Anterior cingulate cortex (tissue), 58 donors: ENCODE measurements at regions not wholly inside any gene's neighbourhood (a gene's known extent, or its start where the extent isn't known, plus 50 kb on each side); places are given as distances from the start of the nearest gene placed in this dataset.
"Not testable (repeated sequence)": the region's sequence is repeated elsewhere in the genome, so short reads cannot be mapped to it uniquely, and the experiment has no call there.

Experiments used
- DNase-seq, 58 donors: peaks; one replicate each; lab custom pipeline; 2025; lab: John Stamatoyannopoulos, UW

- DNase-seq, result no peak
These were observed 76.5 kb downstream of the SLC2A10 start for GRCh38 chr20:46785958-46786357.

- no peak for DNase-seq
These were observed 77.1 kb downstream of the SLC2A10 start for GRCh38 chr20:46786566-46786965.

- DNase-seq, result peak in 1 of 58 donors; percentile 24
These were observed 78.7 kb downstream of the SLC2A10 start for GRCh38 chr20:46787991-46788762.

- DNase-seq, result not testable (repeated sequence)
These were observed 79.3 kb downstream of the SLC2A10 start for GRCh38 chr20:46788763-46789091.

GRCh38 chr20:46789339-46790028 is 80.0 kb downstream of the SLC2A10 start:
- DNase-seq, result no peak

- no peak for DNase-seq
These were observed 82.4 kb downstream of the SLC2A10 start for GRCh38 chr20:46791722-46792416.

- DNase-seq, result no peak
These were observed 87.8 kb downstream of the SLC2A10 start for GRCh38 chr20:46797206-46797605.

- peak in 1 of 58 donors; percentile 22 for DNase-seq
These were observed 89.0 kb downstream of the SLC2A10 start for GRCh38 chr20:46798430-46798829.

- DNase-seq, result no peak
These were observed 90.4 kb downstream of the SLC2A10 start for GRCh38 chr20:46799781-46800408.

- no peak for DNase-seq
These were observed 91.0 kb downstream of the SLC2A10 start for GRCh38 chr20:46800409-46800804.

- no peak for DNase-seq
These were observed 91.7 kb downstream of the SLC2A10 start for GRCh38 chr20:46801003-46801702.

- no peak for DNase-seq
These were observed 91.9 kb upstream of the EYA2 start for GRCh38 chr20:46802722-46803121.

GRCh38 chr20:46803123-46804020 is 91.3 kb upstream of the EYA2 start:
- no peak for DNase-seq

GRCh38 chr20:46804126-46804525 is 90.5 kb upstream of the EYA2 start:
- no peak for DNase-seq

GRCh38 chr20:46805836-46806235 is 88.8 kb upstream of the EYA2 start:
- DNase-seq, result no peak

GRCh38 chr20:46807998-46808397 is 86.6 kb upstream of the EYA2 start:
- DNase-seq, result no peak

GRCh38 chr20:46808565-46808964 is 86.1 kb upstream of the EYA2 start:
- DNase-seq, result no peak

GRCh38 chr20:46809706-46810360 is 84.8 kb upstream of the EYA2 start:
- DNase-seq, result no peak
